HG03095 (cell line): ENCODE measurements at regions not wholly inside any gene's neighbourhood (a gene's known extent, or its start where the extent isn't known, plus 50 kb on each side); places are given as distances from the start of the nearest gene placed in this dataset.
"Not testable (repeated sequence)": the region's sequence is repeated elsewhere in the genome, so short reads cannot be mapped to it uniquely, and the experiment has no call there.

Experiments
- ATAC-seq: cut with Tn5 transposase; IDR thresholded peaks from one replicate; pipeline ENCODE4 v1.9.1; 2021; ENCODE audit warnings: moderate library complexity; ENCODE audit not compliant: unreplicated experiment

DNA sequence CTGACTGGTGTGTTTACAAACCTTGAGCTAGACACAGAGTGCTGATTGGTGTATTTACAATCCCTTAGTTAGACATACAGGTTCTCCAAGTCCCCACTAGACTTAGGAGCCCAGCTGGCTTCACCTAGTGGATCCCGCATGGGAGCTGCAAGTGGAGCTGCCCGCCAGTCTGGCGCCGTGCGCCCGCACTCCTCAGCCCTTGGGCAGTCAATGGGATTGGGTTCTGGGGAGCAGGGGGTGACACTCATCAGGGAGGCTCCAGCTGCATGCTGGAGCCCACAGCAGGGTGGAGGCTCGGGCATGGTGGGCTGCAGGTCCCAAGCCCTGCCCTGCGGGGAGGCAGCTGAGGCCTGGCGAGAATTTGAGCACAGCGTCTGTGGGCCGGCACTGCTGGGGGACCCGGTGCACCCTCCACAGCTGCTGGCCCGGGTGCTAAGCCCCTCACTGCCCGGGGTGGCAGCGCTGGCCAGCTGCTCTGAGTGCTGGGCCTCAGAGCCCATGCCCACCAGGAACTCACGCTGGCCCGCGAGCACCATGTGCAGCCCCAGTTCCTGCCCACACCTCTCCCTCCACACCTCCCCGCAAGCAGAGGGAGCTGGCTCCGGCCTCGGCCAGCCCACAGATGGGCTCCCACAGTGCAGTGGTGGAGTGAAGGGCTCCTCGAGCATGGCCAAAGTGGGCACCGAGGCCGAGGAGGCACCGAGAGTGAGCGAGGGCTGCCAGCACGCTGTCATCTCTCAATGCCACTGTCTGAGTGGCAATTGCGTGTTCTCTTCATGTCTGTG lies 290.6 kb upstream of the RGPD4 start:
- not testable (repeated sequence) for ATAC-seq

DNA sequence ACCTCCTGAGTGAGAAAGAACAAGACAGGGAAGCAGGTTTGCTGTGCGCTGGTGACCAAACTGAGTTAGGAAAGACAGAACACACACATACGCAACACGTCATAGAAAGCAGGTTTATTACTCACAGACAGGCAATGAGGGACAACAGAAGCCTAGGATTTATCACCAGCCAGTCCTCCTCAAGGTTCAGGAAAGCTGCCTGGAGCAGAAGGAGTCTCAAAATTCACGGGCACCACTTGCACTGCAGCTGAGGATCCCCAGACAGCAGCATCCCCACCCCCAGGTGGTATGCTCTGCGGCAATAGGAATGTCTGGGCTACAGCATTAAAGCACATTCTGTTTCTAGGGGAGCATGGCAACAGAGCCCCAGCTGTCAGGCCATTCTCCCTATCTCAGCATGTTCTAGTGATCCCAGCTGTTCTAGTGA lies 284.4 kb upstream of the RGPD4 start:
- no peak for ATAC-seq

DNA sequence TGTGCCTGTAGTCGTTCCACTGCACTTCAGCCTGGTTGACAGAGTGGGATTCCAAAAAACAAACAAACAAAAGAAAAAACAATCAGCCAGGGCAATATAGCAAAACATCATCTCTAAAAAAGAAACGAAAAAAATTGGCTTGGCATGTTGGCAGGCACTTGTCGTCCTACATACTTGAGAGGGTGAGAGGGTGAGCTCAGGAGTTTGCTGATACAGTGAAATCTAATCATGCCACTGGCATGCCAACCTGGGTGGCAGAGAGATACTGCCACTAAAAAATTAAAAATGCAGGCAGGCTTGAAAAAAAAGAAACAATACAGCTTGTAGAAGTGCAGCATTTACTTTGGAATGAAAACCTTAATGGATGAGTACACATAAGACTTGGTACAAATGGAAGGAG lies 282.9 kb upstream of the RGPD4 start:
- ATAC-seq: no peak

DNA sequence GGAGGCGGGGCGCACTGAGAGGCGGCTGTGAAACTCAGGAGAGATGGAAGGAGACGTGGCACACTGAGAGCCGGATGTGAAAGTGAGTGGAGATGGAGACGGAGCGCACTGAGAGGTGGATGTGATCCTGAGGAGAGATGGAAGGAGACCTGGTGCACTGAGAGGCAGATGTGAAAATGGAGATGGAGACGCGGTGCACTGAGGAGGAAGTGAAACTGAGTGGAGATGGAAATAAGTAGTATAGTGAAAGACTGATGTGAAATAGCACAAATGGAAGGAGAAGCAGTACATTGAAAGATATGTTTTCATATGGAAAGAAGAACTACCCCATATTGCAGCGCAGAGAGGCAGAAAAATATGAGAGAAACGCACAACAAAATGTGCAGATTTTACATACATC lies 281.6 kb upstream of the RGPD4 start:
- ATAC-seq: no peak

DNA sequence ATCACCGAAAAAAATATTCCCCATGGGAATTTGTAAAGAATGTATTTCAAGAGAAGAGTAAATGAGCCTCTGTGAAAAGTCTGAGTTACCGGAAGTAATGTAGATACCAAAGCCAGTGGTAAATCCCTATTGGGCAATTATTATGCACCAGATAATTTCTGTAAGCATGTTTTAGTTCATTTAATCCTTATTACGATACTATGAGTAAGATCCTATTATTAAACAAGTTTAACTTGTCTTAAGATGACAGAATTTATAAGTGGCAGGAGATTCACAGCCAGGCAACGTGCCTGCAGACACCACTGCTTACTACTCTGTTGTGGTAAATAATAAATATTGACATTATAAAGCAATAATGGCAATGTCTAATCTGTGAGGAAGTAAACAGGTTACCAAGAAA lies 280.8 kb upstream of the RGPD4 start:
- no peak for ATAC-seq

DNA sequence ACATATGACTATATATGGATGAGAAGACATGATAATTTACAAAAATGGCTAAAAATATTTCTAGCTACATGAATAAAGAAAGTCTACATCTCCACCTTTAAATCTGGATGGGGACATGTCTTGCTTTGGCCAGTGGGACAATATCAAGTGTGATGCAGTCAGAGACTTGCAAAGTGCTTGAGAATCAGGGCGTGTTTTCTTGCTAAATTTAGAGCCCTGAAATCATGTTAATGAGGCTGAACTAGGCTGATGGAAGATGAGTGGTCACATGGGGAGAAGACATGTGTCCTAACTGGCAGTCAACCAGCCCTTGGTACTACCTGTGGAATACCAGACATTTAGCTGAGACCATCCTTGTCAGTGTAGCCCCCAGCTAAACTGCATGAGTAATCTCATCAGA lies 278.5 kb upstream of the RGPD4 start:
- no peak for ATAC-seq

DNA sequence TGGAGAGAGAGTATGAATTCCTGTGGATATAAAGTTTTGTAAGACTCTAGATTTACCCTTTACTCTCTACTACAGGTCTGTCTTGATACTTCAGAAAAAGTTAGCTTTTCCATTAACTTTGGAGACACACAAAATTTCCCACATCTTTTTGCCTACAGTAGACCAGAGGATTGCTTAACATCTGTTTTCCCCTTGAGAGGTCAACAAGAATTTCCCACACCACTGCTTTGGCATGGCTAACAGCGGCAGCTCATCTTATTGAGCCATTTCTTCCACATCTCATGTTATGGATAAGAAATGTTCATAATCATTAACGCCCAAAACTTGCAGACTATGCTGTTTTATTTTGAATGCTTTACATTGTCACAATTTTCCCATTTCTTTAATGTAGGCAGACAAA lies 273.6 kb upstream of the RGPD4 start:
- no peak for ATAC-seq

DNA sequence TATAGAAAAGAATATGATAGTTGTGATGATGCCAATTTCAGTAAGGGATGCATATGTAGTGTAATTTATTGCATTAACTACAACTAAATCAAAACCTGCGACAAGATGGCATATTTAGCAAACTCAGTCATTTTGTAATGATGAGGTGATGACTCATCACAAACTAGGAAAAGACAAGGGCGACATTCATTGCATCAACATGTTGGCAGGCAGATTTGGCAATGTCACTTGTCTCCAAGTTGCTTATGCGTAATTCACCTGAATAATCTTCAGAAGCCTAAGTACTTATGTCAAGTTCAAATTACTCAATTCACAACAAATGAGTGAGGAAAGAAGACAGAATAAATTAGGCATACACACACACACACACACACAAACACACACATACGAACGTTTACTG lies 273.2 kb upstream of the RGPD4 start:
- ATAC-seq: no peak

DNA sequence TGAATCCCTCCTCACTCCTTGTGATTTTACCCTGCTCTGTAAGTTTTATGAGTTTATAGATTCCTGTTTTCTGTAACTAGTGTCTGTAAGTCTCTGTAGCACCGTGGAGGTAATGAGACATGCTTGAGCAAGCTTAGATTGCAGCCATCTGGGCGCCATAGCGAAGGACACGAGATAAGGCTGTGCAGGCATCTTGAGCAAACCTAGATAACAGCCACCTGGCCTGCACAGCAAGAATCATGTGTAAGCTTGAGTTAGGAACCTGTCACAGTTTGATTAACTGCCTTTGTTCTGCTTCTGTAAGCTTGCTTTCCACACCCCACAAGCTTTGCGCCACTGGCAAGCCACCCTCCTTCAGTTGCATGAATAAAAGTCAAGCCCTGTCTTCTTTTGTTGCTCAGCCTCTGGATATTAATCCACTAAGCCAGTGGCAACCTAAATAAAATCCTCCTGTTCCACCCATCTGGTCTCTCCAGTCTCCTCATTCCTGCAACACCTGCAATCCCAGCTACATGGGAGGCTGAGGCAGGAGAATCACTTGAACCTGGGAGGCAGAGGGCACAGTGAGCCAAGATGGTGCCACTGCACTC lies 270.6 kb upstream of the RGPD4 start:
- ATAC-seq: no peak

DNA sequence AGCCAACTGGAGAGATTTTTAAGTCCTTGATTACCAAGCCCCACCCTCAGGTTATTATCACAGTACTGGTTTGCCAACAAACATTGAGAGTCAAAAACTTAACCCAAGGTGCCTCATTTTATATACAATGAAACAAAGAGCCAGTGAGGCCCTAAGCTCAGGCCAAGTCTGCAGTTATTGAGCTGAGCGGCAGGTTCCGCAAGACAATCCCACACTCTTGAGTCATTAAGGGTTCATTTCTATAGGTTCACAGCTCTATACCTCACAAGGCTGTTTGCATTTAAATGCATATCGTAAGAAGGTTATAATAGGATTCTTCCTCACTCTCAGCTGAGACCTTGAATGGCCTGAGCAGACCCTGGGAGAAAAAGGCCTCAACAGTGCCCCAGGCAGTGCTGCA lies 268.4 kb upstream of the RGPD4 start:
- ATAC-seq: no peak

DNA sequence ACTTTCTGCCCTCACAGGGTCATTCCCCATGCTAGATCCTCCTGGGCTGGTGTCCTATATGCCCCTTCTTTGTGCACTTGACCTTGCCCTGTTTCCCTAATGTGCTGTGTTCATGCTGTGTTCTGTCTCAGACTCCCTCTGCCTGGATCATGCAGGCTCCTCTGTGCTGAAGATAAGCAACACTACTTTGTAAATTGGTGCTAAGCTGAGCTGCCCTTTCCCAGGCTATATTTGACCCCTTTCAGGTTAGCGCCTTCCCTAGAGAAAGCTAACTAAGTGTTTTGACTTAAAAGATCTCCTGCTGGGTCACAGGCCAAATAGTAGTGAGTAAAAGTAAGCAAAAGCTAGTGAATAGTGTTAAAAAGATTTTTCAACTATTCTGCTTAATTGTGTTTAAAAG lies 257.2 kb upstream of the RGPD4 start:
- no peak for ATAC-seq

DNA sequence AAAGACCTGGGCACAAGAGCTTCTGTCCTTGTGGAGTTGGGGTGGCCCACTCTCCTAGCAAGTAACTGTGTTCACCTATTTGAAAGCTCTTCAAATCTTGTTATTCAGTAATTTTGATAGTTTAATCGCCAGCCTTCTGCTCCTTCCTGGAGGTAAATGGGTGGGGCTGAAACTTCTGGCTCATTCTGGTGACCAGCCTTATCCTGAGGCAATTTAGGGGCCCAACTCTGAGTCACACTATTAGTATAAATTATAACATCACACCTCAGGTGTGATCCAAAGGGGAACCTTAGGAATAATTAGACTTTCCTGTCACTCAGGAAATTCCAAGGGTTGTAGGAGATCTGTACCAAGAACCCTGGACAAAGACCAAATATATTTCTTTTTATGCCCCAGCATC lies 255.8 kb upstream of the RGPD4 start:
- ATAC-seq: no peak

DNA sequence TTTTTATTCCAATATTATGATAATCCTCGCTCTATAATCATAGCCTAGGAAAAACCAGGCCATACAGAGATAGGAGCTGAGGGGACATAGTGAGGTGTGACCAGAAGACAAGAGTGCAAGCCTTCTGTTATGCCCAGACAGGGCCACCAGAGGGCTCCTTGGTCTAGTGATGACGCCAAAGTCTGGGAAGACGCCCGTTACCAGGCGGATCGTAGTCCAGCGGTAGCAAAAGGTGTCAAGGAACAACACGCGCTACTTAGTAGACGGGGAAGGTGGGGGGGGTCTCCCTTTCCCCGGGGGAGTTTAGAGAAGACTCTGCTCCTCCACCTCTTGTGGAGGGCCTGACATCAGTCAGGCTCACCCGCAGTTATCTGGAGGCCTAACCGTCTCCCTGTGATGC lies 253.8 kb upstream of the RGPD4 start:
- ATAC-seq: not testable (repeated sequence)

DNA sequence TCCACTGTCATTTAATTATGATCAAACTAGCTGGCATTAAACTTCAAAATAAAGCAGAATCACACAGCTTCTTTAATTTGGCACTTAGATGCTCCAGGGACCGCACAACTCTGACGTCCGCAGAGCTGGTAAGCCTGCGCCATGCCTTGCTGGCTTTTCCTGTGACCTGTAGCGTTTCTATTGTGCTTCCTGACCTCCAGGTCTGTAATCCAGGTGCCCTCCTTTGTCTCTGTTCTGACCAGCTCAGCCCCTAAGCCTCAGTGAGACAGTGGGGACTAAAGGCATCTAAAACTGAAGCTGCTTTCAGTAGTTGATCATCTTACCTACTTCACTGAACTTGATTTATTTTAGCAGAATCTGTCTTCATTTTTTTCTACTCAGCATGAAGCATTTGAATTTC lies 249.7 kb upstream of the RGPD4 start:
- ATAC-seq: no peak

DNA sequence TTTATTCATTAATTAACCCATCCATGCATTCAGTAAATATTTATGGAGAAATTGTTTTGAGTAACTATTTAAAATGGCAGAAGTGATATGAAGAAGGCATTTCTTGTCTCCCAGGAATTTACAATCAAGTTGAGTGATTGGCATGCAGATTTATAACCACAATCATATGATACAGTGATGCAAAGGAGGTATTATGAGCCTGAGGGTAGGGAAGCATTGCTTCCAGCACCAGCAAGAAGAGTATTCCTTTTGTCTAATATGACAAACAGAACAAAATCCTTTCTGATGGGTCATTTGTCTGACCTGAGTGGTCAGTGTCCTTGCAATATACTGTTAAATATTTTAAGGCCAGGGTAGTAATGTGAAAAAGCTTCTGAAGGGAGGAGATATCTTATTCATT lies 244.2 kb upstream of the RGPD4 start:
- no peak for ATAC-seq

DNA sequence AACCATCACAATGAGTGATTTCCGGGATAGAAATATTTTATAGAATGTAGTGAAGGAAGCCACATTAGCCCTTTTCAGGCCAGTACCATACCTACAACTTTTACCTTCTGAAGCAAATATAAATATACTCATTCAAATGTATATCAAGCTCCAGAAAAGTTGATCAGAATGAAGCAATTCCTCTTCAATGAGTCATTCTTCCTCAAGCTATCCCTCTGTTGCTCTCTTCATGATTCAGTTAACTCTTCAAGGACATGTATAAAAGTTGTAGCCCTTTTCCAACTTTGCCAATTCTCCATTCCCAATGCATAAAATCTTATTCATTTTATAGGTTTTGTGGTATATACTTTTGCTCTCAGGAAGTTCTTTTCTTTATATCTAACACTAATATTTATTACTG lies 242.1 kb upstream of the RGPD4 start:
- no peak for ATAC-seq

DNA sequence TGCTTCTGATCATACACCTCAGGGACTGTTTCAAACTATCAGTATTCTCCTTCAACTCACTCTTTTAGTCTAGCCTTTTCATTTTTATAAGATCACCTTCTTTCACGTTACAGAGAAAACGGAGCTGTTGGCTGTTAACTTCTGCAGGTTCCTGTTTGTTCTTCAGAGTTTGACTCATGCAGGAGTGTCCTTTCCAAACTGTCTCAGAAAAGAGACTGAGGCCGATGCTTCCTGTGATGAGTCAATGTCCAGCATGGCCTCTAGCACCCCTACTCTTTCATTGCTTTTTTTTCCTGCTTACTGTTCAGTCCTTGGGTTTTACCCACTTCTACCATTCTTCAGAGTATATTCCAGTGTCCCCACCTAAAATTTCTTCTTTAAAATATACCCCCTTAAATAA lies 240.8 kb upstream of the RGPD4 start:
- no peak for ATAC-seq

DNA sequence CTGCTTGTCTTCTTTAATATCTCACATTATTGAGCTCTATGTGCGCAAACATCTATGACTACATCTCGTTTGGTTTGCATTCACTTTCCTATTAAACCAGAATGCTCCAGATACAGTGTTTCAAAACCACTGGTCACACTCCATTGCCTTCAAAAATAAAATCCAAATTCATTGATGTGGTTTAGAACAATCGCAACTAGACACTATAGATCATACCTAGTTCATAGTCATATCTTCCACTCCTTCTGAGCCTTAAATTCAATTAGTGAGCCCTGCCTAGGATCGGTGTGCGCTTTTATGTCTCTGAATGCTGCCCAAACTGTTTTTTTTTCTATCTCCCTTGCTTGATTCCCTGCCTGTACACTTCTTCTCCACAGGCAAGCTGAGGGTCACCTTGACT lies 238.5 kb upstream of the RGPD4 start:
- no peak for ATAC-seq

DNA sequence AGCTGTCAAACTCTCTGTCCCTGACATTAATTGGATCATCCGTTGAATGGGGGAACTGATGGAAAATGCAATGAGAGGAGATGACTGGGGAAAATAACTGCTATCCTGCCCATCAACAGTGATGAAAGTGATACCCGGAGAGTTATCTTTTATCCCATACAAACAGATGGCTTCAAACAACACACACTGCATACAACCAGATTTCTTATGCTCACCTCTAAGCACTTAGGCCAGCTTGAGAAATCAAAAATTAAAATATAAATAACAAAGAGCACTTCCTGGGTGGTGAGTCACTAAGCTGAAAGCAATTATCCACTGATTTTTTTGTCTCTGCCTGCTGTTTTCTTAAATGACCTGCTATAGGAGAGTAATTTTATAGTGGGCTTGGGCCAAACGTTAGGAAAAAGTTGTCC lies 237.6 kb upstream of the RGPD4 start:
- ATAC-seq: no peak

DNA sequence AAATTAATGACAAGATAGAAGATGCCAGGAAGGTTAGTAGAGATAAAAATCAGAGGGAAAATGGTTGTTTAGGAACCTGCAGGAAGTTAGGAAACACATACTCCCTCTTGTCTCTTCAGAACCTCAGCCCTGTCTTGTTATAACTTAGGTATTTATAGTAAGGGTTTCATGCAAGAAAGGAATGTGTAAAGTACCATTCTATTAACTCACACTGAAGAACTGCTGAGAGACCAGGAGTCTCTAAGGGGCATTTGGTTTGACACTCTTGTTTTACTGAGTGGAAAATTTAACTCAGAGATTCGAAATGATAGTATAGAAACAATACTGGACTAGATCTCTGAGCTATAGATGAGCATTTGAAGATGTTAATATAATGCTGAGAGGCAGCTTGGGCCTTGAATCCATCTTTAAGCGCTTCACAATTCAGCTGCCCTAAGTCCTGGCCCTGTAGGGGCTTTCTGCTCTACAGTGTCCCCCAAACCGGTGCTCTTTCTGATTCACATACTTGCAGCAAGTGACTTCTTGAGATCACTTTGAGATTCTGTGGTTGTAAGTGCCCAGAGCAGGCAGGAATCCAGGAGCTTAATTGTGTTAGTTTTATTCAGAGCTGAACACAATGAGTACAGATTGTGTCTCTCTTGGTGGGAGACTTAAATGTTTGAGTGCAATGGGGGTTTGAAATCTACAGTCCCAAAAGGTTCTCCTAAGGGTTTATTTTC lies 235.0 kb upstream of the RGPD4 start:
- no peak for ATAC-seq

DNA sequence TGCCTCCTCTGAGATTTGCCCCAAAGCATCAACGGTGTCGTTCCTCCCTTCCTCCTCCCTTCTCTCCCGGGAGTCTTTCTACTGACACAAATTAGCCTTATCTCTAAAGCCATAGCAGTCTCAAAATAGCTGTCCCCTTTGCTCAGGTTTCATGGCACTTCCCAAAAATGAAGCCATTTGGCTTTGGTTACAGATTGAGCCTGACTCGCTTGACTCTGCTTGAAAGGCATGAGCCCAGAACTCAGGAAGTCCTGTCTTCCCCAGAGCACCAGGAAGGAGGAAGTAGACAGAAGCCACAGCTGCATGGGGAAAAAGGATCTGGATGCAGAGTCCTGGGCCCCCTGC lies 234.4 kb upstream of the RGPD4 start:
- ATAC-seq: no peak

DNA sequence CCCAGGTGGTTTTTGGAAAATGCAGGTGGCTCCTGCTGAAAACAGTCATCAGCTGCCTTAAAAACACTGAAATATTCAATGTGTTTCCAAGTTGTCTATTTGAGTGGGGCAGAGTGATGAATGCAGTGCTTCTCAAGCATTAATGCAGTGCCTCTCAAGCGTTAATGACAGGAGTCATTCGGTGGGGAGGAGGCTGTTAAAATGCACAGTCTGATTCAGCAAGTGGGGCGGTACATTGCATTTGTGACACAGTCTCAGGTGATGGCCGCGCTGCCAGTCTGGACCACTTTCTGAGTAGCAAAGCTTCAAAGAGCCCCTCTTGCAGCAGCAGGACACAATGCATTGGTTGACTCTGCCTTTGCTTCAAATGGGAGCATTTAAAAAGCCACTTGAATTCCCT lies 231.4 kb upstream of the RGPD4 start:
- no peak for ATAC-seq
